Epidermal melanocyte (primary cell): ENCODE measurements at regions not wholly inside any gene's neighbourhood (a gene's known extent, or its start where the extent isn't known, plus 50 kb on each side); places are given as distances from the start of the nearest gene placed in this dataset.
"Not testable (repeated sequence)": the region's sequence is repeated elsewhere in the genome, so short reads cannot be mapped to it uniquely, and the experiment has no call there.

ENCODE experiments used
- DNase-seq: peaks from one replicate; pipeline ENCODE4 v3.0.0; 2011; ENCODE audit warnings: low spot score; ENCODE audit not compliant: insufficient read length

GRCh38 chr2:212786088-212786487 lies 247.5 kb upstream of the ERBB4 start:
- DNase-seq = not testable (repeated sequence)

- DNase-seq = no peak
Observed at GRCh38 chr2:212777020-212777491, 238.5 kb upstream of the ERBB4 start.

GRCh38 chr2:212773808-212774339 lies 235.3 kb upstream of the ERBB4 start:
- no peak for DNase-seq

DNA sequence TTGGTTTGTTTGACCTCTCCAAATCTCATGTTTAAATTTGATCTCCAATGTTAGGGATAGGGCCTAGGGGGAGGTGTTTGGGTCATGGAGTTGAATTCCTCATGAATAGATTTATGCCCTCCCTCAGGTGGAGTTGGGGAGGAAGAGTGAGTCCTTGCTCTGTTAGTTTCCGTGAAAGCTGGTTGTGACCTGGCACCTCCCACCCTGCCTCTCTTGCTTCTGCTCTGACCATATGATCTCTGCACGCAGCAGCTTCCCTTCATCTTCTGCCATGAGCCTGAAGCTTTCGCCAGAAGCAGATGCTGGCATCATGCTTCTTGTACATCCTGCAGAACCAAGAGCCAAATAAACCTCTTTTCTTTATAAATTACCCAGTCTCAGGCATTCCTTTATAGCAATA lies 231.6 kb upstream of the ERBB4 start:
- DNase-seq = no peak

GRCh38 chr2:212766921-212767320 lies 228.3 kb upstream of the ERBB4 start:
- DNase-seq = no peak

DNA sequence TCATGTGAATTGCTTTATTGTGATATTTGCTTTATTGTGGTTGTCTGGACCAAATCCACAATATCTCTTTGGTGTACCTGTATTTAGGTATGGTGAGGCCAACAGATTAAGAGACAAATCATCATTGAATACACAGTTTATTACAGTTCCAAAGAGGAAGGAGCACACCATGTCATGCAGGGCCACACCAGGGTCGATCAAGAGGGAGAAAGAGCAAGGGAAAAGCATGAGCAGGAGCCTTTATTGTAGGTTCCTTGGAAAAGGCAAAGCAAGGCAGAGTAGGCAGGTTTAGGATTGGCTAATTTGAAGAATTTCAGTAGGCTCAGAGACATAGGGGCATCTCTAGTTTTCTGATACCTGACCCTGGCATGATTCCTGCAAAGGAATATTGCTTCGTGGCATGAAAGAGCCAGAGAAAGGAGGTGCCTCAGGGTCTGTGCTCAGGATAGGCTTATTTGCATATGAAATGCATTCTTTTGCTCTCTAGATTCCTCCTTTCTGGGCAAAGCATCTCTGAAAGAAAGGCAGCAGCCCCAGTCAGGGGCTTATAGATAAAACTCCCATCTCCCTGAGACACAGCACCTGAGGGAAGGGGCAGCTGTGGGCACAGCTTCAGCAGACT lies 214.2 kb upstream of the ERBB4 start:
- DNase-seq = no peak

DNA sequence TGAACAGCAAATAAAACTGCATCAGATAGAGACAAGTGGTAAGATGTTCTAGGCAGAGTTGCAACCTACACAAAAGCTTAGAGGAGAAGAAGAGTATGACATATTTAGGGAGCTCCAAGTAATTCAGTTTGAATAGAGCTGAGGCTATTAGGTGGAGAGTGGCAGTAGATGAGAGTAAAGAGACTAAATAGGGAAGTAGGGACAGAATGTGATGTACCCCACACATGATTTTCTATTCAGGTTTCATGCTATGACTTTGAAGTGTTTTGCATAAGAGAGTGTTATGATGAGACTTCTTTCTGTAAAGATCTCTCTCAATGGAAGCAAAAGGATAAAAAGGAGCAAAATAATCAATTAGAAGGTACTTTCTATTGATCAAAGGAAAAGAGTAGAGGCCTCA lies 206.8 kb upstream of the ERBB4 start:
- DNase-seq = no peak

- DNase-seq = no peak
Observed at GRCh38 chr2:212737392-212738172, 199.0 kb upstream of the ERBB4 start.

DNA sequence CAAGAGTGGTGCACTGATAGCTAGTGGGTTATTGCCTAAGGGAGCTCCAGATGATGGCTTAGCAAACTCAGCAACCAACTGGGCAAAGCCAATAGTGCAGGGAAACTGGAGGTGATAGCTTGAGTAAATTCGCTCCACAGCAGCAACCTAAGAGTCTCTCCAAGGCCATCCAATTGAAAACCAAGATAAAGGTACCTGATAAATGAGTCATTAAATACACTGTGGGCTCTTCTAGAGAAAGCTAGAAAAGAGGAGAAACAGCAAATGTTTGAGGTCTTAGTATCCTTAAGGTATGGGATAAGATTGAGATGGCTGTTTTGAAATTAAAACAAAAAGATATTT lies 197.8 kb upstream of the ERBB4 start:
- no peak for DNase-seq

DNA sequence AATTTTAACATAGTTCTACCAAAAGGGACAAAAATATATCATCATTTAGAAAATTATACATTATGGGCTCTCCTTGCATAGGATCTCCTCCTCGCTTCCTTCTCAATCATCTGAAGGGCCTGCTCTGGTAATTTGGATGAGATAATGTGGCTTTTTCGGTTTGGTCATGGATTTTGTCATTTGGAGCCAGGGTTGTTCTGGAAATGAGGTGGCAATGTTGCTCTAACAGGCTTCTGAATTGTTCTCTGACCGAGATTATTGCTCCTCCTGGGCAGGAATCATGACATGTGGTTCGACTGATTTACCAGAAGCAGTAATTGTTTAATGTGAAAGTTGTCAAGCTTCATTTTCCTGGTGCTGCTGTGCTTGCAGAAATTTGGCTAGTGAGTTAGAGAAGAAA lies 194.7 kb upstream of the ERBB4 start:
- DNase-seq = no peak

DNA sequence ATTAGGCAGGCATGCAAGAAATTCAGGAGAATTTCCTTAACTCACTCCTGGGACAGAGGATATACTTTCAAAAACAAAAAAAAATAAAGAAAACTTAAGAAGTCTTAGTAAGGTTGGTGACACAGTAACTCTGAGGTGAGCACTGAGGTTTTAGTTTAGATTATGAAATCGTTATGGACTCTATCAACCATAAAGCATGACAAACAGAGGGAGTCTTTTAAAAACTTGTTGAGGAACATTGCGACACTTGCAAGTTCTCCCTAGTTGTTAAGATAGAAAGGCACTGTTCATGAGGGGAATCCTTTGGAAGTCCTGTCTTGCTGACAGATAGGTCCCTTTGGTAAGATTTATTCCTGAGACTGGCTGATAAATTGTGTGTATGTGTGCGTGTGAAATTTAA lies 194.3 kb upstream of the ERBB4 start:
- no peak for DNase-seq

DNA sequence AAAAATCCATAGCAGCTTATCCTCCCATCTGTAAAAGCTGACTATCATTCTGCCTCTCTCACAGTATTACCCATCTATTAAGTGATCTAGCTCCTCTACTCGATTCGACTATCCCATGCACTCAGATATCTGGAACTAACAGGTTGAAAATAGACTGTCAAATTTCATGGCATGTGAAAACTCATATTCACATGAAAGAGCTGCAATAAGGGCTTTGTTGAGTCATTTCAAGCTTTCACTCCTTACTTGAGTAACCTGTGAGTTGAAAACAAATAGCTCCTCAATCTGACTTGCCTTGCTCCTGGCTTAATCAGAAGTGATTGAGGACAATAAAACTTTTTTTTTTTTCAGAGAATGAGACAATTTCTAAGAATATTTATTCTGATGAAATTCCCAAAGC lies 192.4 kb upstream of the ERBB4 start:
- no peak for DNase-seq

GRCh38 chr2:212728717-212729116 lies 190.1 kb upstream of the ERBB4 start:
- DNase-seq = no peak

DNA sequence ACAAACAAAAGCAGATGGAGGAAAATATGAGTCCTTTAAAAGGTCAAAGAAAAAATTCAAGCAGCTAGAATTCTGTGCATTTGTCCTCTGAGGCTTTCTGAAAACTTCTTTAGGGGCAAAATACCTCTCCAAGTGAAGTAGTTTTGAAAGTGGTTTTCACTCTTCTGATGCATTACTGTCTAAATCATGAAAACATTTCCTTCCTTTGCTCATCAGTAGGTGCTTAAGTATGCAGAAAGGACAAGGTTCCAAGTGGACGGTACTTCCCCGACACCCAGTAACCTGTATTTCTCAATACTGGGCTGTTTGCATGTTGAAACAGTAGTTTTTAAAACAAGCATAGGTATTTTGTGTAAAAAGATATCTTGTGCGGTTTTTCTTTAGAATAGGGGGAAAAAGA lies 189.1 kb upstream of the ERBB4 start:
- DNase-seq = no peak

DNA sequence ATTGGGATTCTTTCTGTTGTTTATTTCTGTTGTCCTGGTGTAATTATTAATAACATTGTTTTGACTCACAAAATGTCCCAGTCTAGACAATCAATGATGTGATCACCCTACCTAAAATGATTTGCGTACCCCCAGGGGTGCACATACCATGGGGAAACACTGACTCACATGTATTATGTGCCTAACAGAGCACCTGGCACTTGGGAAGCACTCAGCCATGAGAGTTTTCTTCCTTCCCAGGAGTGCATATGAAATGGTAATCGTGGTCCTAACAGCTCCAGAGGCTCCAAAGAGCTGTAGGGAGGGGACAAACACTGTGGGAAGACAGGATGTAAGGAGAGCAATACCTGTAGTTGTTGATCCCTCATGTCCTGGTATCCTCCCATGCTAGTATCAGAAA lies 187.8 kb upstream of the ERBB4 start:
- DNase-seq = no peak

DNA sequence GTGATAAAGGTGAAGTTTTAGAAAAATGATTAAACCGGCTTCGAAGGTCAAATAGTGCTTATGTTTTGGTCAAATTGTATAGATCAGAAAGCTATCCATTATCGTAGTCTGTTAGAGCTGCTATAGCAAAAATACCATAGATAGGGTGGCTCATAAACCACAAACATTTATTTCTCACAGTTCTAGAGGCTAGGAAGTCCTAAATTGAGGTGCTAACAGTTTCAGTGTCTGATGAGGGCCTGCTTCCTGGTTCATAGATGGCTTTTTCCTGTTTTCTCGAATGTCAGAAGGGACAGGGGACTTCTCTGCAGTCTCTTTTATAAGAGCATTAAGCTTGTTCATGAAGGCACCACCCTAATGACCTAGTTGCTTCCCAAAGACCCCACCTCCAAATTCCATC lies 186.6 kb upstream of the ERBB4 start:
- no peak for DNase-seq

GRCh38 chr2:212723226-212723625 lies 184.6 kb upstream of the ERBB4 start:
- no peak for DNase-seq

DNA sequence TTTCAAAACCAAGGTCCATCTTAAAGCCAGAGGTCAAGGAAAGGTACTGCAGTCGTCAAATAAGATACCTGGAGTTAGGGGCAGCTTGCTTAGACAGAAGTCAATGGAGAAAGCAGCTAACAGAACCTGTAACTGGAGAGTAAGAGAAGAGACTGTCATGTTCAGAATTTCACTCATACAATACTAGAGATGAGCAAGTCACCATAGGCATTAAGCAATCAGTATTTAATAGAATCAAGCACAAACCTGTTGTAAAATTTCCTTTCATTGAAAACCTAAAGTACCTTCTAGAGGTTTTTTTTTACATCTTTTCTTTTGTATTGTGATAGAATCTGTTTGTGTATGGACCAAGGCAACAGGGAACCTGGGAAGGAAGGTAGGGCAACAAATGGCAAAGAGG lies 183.4 kb upstream of the ERBB4 start:
- DNase-seq = no peak

GRCh38 chr2:212721026-212721451 lies 182.4 kb upstream of the ERBB4 start:
- DNase-seq = no peak

GRCh38 chr2:212715411-212715810 lies 176.8 kb upstream of the ERBB4 start:
- not testable (repeated sequence) for DNase-seq

DNA sequence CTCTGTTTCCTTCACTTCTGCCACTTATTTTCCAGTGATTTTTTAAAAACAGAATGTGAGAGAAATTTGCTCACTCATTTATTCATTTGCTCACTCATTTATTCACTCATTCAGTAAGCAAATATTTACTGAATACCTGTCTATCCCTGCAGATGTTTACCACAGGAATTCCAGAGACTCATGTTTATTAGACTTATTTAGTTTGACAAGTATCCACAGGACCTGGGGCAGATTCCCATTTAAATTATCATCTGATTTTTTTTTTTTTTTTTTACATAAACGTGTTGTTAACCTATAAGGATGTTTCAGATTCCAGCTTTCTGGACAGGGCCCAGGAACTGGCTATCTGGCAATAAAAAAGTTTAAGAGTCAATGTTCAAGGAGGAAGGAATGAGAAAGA lies 175.1 kb upstream of the ERBB4 start:
- DNase-seq = no peak

- no peak for DNase-seq
Observed at GRCh38 chr2:212712991-212713390, 174.4 kb upstream of the ERBB4 start.

DNA sequence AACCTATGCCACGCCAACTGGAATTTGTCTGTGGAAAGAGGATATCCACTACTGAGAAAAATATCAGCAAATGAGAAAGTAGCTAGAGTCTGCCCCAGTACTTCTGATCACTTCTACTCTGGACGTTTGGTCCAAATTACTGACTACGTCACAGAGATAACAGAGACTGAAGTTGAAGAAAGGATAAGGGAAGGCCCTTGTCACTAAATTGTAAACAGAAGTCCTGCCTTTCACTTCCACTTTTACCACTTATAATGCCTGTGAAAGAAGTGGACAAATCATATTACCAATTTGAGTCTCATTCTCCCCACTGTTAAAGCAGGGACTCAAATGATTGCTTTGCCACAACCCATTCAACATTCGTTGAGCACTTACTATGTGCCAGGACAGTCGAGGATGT lies 173.9 kb upstream of the ERBB4 start:
- no peak for DNase-seq
